Endothelial cell of umbilical vein (primary cell): ENCODE measurements at regions not wholly inside any gene's neighbourhood (a gene's known extent, or its start where the extent isn't known, plus 50 kb on each side); places are given as distances from the start of the nearest gene placed in this dataset.

Source experiments
- BruUV-seq: library from RNA; stranded (reverse); fragments of 400-500 nt; replicated peaks from 2 replicates; lab custom pipeline; 2021; lab: Mats Ljungman, UMichigan
- CTCF ChIA-PET: fragments of 300-600, 350-600 bp; sonication (Branson Sonifier 250); formaldehyde crosslinking; loops from one replicate; lab custom pipeline; 2021; ENCODE audit warnings: antibody characterized with exemption, inconsistent platforms; lab: Charles Lee
- POLR2A ChIA-PET: fragments of 300-600, 350-600 bp; sonication (Branson Sonifier 250); formaldehyde crosslinking; loops from one replicate; lab custom pipeline; 2021; ENCODE audit warnings: antibody characterized with exemption, inconsistent platforms; lab: Charles Lee
- DNase-seq: peaks from one replicate; pipeline ENCODE4 v3.0.0-alpha.2; 2011; ENCODE audit warnings: low read depth, low spot score
- FAIRE-seq: peaks from 2 replicates; lab custom pipeline; 2011; peaks lifted over from hg19 to GRCh38; lab: Jason Lieb, UNC
- H2AFZ ChIP-seq: 2 replicates; pipeline ENCODE4 v1.6.0; 2012; ENCODE audit warnings: low read depth, low read length, control low read depth, inconsistent platforms
- H3K27ac ChIP-seq: 2 replicates; pipeline ENCODE4 v1.5.1; 2011; ENCODE audit warnings: low read depth, mild to moderate bottlenecking, control low read depth, low read length, moderate library complexity; ENCODE audit not compliant: insufficient read depth
- H3K27me3 ChIP-seq, 2 experiments: 2 replicates each; pipeline versions ENCODE4 v1.6.0 to v1.6.1; 2011; ENCODE audit warnings: low read length in 2 of 2, mixed read lengths in 1 of 2; ENCODE audit not compliant: control insufficient read depth in 2 of 2, insufficient read depth in 2 of 2
- H3K36me3 ChIP-seq, 2 experiments: 2 replicates in 1 of 2; 3 replicates in 1 of 2; pipeline ENCODE4 v1.5.1; 2011; ENCODE audit warnings: low read length in 2 of 2, mild to moderate bottlenecking in 1 of 2, moderate library complexity in 1 of 2; ENCODE audit not compliant: control insufficient read depth in 2 of 2, insufficient read depth in 2 of 2; ENCODE audit errors: extremely low read depth in 1 of 2
- H3K4me1 ChIP-seq: 3 replicates; pipeline ENCODE4 v1.5.1; 2011; ENCODE audit warnings: mild to moderate bottlenecking, low read length; ENCODE audit not compliant: control insufficient read depth, insufficient read depth; ENCODE audit errors: extremely low read depth
- H3K4me2 ChIP-seq: 2 replicates; pipeline ENCODE4 v1.6.1; 2011; ENCODE audit warnings: low read length, control low read depth, mixed read lengths; ENCODE audit not compliant: insufficient read depth
- H3K4me3 ChIP-seq, 3 experiments: fragments of 200-600 bp in 1 of 3; sonication (generic), shearing (Covaris generic) in 1 of 3; replicated peaks in 1 of 3; 2 replicates each; pipeline ENCODE4 v1.5.1; 2011 to 2016; ENCODE audit warnings: control low read depth in 3 of 3, low read length in 3 of 3, mild to moderate bottlenecking in 2 of 3, inconsistent platforms in 1 of 3, low read depth in 1 of 3, moderate library complexity in 1 of 3; ENCODE audit not compliant: insufficient read depth in 1 of 3
- H3K79me2 ChIP-seq: 2 replicates; pipeline ENCODE4 v1.6.0; 2012; ENCODE audit warnings: low read length, inconsistent platforms; ENCODE audit not compliant: control insufficient read depth, insufficient read depth
- H3K9ac ChIP-seq: replicated peaks from 2 replicates; pipeline ENCODE3; 2011; ENCODE audit warnings: low read length, control low read depth; ENCODE audit not compliant: insufficient read depth; ENCODE audit errors: extremely low read depth
- H3K9me1 ChIP-seq: replicated peaks from 3 replicates; pipeline ENCODE4 v1.6.0; 2011; ENCODE audit warnings: mild to moderate bottlenecking, low read length; ENCODE audit not compliant: control insufficient read depth, insufficient read depth; ENCODE audit errors: extremely low read depth
- H3K9me3 ChIP-seq: replicated peaks from 2 replicates; pipeline ENCODE4 v1.5.1; 2012; ENCODE audit warnings: low read length, inconsistent platforms; ENCODE audit not compliant: control insufficient read depth, insufficient read depth
- H4K20me1 ChIP-seq: replicated peaks from 2 replicates; pipeline ENCODE3; 2011; ENCODE audit warnings: mild to moderate bottlenecking, low read length; ENCODE audit not compliant: control insufficient read depth, insufficient read depth; ENCODE audit errors: extremely low read depth
- CTCF ChIP-seq, 2 donors: IDR thresholded peaks; 1 replicate in 1 of 2; 2 replicates in 1 of 2; pipeline ENCODE4 v1.5.1; 2011; ENCODE audit warnings: low read length in 2 of 2, mild to moderate bottlenecking in 2 of 2, moderate library complexity in 2 of 2, control low read depth in 1 of 2, inconsistent platforms in 1 of 2, low read depth in 1 of 2; ENCODE audit not compliant: insufficient read depth in 1 of 2; ENCODE audit errors: extremely low read depth in 1 of 2
- EZH2 ChIP-seq: IDR thresholded peaks from 2 replicates; pipeline ENCODE4 v1.6.1; 2012; ENCODE audit warnings: borderline replicate concordance, low read depth, mild to moderate bottlenecking, moderate library complexity, low read length, inconsistent platforms; ENCODE audit not compliant: severe bottlenecking
- FOS ChIP-seq: IDR thresholded peaks from 2 replicates; pipeline ENCODE4 v1.6.1; 2011; ENCODE audit warnings: mild to moderate bottlenecking, low read length, moderate library complexity, borderline replicate concordance; ENCODE audit not compliant: insufficient read depth
- GATA2 ChIP-seq: IDR thresholded peaks from 2 replicates; pipeline ENCODE4 v1.7.0; 2011; ENCODE audit warnings: low read depth, mild to moderate bottlenecking, moderate library complexity, mixed read lengths, low read length; ENCODE audit not compliant: insufficient read length, insufficient read depth
- JUN ChIP-seq: IDR thresholded peaks from 2 replicates; pipeline ENCODE4 v1.6.1; 2011; ENCODE audit warnings: borderline replicate concordance, low read depth; ENCODE audit not compliant: insufficient read length, insufficient read depth
- MAX ChIP-seq: IDR thresholded peaks from 2 replicates; pipeline ENCODE4 v1.6.1; 2011; ENCODE audit not compliant: insufficient read depth, insufficient read length
- MYC ChIP-seq: IDR thresholded peaks from one replicate; pipeline ENCODE4 v1.6.1; 2011; ENCODE audit warnings: mild to moderate bottlenecking, low read depth, low read length
- POLR2A ChIP-seq: IDR thresholded peaks from 2 replicates; pipeline ENCODE4 v1.6.1; 2012; ENCODE audit warnings: low read depth, mild to moderate bottlenecking, control low read depth, low read length
- POLR2AphosphoS5 ChIP-seq: IDR thresholded peaks from 2 replicates; pipeline ENCODE4 v1.6.1; 2012; ENCODE audit warnings: low read depth, mild to moderate bottlenecking, control low read depth, low read length, moderate library complexity; ENCODE audit not compliant: insufficient read depth
- dilution Hi-C: fragments of 300-500 bp; cut with MboI; formaldehyde crosslinking; loops from one replicate; pipeline ENCODE4 v1.15.0; 2019; ENCODE audit warnings: low sequenced_read_pairs; ENCODE audit not compliant: extremely low pct_ligation_motif_present
- intact Hi-C: fragments of 100-400 bp; cut with micrococcal nuclease; formaldehyde crosslinking; loops from one replicate; pipeline ENCODE4 v1.10.0; 2022

DNA sequence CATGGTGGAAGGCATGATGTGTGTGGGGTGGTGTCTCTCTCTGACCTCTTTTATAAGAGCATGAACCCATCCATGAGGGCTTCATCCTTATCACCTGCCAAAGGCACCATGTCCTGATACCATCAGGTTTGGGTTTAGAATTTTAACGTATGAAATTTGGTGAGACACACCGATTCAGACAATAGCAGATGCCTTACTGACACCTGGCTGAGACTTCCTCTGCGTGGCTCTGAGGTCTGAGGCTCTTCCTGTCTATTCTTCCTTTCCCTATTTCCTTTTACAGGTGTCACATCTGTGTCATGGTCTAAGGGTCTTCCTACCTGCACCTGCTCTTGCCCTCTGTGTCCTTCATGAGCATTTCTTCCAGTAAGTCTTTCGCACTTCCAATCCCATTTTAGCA, 320.7 kb upstream of the CLNK start:
- TF ChIP-seq CTCF (IDR thresholded peaks at IDR 0.05; ENCODE audit: extremely low read depth in 1 of 2, insufficient read depth in 1 of 2, low read depth in 1 of 2, low read length in 2 of 2) (no peak), MAX (no peak), EZH2 (no peak), GATA2 (no peak), FOS (no peak), POLR2A (no peak), POLR2AphosphoS5 (no peak), JUN (no peak), MYC (no peak)
- H3K9ac ChIP-seq, result no peak overlapping the region
- intact Hi-C loops, result no loop called here
- ChIA-PET POLR2A (no interaction called here), CTCF (no interaction called here)
- no TSS peak for BruUV-seq
- no peaks in the 10 kb centered on the region for H3K36me3 ChIP-seq
- no peaks in the 10 kb centered on the region for H3K79me2 ChIP-seq
- H2AFZ ChIP-seq, result no peak overlapping the region
- no peaks in the 10 kb centered on the region for H3K9me3 ChIP-seq
- H3K4me2 ChIP-seq, result no peak overlapping the region
- H3K4me1 ChIP-seq, result no peaks in the 10 kb centered on the region
- DNase-seq (no peak), FAIRE-seq (no peak)
- dilution Hi-C loops, result no loop called here
- H3K4me3 ChIP-seq, result no peak overlapping the region
- H3K27ac ChIP-seq, result no peak overlapping the region
- H4K20me1 ChIP-seq, result no peaks in the 10 kb centered on the region
- H3K27me3 ChIP-seq, result no peaks in the 10 kb centered on the region
- no peaks in the 10 kb centered on the region for H3K9me1 ChIP-seq
